ENCODE measurements at regions not wholly inside any gene's neighbourhood (a gene's known extent, or its start where the extent isn't known, plus 50 kb on each side); places are given as distances from the start of the nearest gene placed in this dataset.

DNA sequence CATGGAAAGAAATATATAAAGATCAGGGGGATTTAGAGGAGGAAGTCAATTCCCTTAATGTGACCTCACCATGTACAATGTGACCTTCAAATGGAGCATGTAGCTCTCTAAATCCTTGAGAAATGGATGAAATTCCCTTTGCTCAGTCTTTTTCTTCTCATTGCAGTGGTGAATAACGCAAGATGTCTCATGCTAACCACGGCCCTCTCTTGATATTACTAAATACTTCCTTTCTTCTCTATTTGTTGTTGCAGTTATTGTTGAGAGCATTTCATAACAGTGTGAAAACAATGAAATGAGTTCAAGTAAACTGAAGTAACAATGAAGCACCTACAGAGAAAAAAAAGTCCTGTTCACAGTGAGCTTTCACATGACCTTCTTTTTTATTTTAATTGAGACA is 55.6 kb downstream of the ZNF281 start:
- DNase-seq, result no peak

DNA sequence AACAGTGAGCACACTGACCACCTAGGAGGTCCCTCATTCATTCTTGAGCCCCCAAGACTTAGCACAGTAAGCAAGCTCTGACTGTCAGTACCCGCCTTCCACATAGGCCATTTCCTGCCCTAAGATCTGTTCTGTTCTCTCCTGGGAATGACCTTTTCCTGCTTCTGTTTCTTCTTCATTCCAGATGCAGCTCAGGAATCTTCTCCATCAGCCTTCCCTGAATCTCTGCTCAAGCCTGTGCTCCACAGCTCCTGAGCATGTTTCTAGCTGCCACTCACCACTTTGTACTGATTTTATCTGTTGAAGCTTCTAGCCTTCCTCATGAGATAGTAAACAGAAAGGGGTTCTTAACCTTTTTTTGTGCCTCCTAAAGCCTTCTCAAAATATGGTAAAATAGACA is 56.6 kb downstream of the ZNF281 start:
- no peak for DNase-seq

DNA sequence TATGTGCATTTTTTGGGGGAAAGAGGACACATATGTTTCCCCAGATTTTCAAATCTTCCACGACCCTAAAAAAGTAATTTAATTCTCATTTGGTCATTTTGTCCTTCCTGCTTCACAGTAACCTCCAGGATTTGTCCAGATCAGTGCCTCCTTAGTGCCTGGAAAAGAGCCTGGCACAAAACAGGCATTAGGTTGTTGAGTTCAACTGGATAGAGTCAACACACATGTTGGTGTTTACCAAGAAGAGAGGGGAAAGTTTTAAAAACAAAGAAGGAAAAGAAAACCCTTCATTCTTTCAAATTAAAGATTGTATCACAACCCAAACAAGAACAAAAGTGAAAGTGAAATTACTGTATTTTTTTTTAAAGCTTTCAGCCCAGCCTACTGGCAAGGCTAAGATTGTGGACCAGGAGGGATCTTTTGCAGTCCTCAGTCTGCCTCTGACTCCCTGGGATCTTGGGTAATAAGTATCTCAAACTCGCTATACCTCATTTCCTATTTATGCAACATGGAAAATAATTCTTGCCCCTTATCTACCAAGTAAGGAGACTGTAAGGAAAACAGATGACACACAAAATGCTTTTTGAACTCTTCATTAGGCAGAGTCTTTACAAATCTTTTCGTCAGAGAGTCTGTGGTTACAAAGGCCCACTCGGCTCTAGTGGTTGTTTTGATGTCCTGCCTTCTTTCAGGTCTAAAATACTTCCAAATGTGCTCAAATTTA is 57.8 kb downstream of the ZNF281 start:
- peak in 4 of 6 experiments; percentile 12 to 45 (median 32) for DNase-seq

DNA sequence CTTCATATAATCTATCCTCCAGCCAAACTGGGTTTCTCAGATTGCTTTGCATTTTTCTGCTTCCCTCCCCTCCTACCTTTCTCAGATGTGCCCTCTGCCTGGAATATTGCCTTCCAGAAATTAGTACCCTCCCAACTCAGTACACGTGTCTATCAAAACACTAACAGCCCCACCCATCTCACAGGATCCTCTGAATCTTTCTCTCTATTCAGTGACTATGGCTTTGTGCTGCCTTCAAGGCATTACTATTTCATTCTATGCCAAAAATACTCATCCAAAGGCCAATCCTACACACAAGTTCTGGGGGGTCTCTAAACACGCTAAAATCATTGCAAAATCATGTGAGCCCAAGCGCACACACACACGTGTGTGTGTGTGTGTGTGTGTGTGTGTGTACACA is 58.4 kb downstream of the ZNF281 start:
- no peak for DNase-seq

DNA sequence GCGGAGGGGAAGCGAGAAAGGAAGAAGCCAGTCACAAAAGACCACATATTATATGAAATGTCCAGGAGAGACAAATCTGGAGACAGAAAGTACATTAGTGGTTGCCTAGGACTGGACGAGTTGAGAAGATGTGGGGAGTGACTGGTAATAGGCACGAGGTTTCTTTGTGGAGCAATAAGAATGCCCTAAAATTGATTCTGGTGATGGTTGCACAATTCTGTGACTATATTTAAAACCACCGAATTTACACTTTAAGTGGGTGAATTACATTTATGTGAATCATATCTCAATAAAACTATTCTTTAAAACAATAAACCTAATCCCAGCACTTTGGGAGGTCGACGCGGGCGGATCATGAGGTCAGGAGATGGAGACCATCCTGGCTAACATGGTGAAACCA is 63.1 kb downstream of the ZNF281 start:
- no peak for DNase-seq

DNA sequence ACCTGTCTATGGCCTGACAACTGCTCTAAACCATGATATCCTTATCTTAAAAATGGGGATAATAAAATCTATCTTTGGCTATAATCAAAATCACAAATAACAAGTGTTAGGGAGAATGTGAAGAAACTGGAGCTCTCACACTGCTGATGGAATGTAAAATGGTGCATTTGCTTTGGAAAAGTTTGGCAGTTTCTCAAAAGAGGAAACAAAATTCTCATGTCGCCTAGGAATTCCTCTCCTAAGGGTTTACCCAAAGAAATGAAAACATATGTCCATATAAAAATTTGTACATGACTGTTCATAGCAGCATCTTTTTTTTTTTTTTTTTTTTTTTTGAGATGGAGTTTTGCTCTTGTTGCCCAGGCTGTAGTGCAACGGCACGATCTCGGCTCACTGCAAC is 64.3 kb downstream of the ZNF281 start:
- no peak for DNase-seq

DNA sequence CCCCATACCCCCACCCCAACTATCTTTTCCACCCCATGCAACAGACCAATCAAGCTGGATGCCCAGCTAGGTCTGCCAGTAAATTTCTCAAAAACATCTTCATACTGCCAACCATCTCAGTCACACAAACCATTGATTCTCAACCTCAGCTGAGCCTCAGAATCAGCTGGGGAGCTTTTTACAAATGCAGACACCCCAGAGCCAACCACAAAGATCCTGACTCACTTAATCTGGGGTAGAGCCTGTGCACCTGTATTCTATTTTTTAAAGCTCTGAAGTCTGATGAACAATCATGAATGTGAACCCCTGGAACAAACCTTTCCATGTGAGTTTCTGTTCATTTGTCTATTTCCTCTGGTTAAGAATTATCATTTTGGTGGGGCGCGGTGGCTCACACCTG is 66.0 kb downstream of the ZNF281 start:
- DNase-seq, result no peak

DNA sequence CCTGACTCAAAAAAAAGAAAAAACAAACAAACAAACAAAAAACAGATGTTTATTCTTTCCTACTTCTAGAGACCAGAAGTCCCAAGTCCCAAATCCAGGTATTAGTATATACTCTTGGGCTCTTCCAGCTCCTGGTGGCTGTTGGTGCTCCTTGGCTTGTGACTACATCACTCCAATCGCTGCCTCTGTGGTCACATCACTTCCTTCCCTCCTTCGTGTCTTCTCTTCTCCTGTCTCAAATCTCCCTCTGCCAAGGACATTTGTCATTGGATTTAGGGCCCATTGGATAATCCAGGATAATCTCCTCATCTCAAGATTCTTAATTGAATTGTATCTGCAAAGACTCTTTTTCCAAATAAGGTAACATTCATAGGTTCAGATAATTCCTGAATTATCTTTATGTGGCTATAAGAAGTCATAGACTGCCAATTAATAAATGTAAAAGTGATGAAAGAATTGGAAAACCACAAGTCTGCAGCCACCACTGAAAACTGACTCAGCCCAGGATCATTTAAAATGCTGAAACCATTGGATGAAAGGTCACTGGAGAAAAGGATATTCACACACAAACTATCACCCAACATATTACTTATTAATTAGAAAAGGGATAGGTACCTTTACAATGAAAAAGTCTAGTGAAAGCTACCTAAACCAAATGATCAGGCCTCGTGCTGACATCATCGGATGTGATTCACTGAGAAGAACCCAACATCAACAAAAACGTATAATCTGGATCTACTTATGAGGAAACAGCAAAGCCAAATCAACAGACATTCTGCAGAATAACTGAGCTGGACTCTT is 67.1 kb downstream of the ZNF281 start:
- DNase-seq, result no peak

DNA sequence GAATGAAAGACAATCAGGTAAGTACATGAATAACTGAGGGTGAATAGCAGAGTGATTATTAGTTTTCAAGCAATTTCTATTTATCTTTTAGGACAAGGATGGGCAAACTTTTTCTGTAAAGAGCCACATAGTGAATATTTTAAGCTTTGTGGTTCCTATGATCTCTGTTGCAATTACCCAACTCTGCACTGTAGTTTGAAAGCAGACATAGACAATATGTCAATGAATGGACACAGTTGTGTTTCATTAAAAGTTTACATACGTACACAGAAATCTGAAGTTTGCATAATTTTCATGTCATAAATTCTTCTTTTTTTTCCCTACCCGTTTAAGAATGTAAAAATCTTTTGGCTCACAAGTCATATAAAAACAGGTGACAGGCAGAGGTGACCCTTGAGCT is 71.4 kb downstream of the ZNF281 start:
- DNase-seq, result no peak

DNA sequence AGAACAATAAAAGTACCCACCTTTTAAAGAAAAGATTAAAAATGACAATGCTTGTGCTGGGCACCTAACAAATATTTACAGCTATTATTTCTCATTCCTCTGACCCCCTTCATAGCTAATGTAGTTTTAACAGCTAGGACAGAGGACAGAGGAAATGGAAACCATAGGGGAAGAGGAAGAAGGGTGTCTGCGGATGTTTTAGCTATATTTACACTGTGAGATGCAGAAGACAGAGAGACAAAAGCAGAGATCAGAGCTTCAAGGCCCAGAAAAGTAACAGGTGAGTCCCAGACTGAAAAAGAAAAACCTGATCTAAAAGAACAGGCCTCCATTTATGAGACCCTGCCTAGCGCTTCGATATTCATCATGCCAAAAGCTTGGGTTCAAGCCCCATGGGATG is 72.0 kb downstream of the ZNF281 start:
- DNase-seq, result peak in 1 of 6 experiments; percentile 14

DNA sequence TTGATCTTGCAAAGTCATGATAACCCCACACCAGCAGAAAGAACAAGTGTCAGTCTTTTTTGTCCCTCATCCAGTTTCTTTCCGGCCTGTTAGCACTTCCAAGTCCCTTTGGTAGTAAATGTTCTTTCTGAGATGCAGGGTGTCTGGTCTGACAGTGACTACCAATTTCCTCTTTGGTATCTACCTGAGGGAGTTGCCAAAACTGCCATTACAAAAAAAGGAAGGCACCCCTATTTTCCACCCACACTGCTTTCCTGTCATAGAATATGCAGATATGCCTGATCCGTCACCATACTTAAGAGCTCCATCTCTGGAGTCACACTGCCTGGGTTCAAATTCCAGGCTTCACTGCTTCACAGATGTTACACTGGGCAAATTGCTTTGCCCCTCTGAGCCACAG is 72.4 kb downstream of the ZNF281 start:
- peak in 1 of 6 experiments; percentile 17 for DNase-seq

DNA sequence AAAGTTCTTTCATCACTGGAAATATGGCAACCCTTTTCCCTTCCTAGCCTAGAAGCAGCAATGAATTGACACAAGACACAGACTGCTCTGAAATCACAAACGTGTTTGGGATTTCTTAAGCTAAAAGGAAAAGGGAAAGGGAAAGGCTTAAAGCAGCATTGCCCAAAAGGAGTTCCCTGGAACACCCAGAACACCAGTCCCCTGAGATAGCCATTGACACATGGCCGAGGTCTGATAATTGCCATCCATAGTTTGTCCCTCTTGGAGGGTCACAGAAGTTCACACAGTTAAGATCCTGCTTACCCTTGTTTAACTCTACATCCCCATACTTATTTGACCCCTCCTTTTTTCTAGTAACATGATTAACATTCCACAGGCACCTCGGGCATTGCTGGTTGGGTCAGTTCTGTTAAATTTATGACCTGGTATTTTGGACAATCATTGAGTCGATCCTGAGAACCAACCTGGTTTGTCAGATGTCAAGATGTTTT is 72.9 kb downstream of the ZNF281 start:
- DNase-seq, result no peak

DNA sequence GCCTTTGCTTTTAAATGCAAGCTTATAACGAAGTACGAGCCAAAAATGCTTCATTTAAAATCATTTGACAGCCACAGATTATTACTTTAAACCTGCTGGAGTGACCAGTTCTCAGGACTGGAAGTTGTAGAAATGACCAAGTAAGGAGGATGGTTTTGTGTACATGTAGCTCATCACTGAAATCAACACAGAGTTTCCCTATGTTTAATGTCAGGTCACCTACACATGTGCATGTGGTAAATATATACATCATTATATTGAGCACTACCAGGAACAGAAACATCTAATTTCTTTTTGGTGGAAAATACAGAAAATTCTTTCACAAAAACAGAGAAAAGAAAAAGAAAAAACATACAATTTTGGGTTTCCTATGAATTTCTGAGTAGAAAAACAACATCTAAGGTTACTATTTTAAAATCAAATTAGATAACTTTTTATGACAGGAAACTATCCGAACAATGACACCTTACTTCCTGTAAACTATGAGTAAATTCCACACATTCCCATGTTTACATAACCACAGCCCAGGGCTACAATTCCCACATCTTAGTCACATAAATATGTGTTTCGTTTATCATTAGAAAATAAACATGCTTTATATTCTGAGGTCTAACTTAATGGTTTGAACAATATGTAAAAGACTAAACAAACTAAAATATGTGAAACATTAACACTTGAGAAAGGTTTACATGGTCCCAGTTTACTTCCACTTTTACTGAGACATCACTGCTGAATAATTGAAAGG is 73.6 kb downstream of the ZNF281 start:
- DNase-seq, result no peak

DNA sequence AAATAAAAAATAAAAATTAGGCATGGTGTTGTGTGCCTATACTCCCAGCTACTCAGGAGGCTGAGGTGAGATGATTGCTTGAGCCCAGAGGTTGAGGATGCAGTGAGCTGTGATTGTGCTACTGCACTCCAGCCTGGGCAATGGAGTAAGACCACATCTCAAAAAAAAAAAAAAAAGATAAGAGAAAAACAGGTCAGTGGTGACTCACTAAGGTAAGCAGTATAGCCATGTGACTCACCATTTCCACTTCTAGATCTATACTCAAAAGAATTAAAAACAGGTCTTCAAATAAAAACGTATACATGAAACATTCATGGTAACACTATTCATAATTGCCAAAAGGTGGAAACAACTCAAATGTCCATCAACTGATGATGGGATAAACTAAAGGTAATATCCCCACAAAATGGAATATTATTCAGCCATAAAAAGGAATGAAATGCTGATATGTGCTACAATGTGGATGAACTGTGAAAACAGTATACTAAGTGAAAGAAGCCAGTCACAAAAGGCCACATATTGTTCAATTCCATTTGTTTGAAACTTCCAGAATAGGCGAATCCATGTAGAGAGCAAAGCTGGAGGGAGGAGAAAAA is 75.1 kb downstream of the ZNF281 start:
- no peak for DNase-seq

DNA sequence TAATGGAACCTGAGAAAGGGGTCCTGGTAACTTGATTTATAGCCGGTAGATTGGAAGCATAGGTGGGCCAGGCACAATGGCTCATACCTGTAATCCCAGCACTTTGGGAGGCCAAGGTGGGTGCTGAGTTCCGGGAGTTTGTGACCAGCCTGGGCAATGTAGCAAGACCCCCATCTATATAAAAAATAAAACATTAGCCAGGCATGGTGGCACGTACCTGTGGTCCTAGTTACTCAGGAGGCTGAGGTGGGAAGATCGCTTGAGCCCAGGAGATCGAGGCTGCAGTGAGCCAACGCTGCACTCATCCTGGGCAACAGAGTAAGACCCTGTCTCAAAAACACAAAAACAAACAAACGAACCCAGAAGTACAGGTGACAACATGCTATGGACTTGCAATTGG is 76.5 kb downstream of the ZNF281 start:
- no peak for DNase-seq

DNA sequence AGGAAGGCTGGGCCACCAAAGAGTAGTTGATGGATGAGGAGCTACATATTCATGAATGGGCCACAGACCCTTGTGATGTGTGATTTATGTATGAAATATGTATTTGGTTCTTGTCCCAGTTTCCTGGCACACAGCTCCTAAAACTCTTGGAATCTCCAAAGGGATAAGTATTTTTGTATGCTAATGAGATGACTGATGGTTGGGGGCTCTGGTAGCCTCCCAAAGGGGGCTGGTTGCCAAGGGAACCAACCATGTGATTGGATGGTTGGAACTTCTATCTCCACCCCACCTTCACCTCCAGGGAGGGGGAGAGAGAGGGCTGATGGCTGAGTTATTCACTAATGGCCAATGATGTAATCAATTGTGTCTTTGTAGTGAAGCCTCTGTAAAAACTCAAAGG is 77.1 kb downstream of the ZNF281 start:
- DNase-seq, result no peak

DNA sequence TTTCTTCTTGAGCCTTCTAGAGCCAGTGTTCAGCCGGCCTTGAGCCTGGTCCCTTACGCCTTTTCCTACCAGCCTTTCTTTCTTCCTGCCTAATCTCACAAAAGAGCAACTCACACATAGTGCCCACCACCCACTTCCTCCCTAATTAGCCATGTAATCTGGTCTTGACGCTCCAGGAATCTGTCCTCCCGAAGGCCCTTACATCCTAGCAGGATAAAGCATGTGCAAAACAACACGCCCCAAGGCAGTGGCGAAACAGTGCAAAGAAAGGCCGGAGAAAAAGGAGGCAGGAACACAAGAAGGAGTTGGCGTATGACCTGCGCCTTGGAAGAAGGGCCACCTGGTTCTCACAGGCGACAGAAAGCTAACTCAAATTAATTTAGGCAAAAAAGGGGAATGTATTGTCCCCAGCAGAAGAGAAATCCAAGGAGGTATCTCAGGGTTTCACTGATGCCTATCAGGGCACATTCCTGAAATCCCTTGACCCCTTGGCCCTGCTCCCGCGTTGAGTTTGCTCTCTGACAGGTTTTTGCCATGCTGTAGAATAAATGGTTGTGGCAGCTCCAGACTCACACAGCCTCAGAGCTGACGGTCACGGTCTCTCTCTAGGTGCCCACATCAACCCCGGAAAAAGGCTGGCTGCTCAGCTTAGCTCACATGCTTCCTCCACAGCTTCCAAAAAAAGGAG is 79.0 kb downstream of the ZNF281 start:
- no peak for DNase-seq

DNA sequence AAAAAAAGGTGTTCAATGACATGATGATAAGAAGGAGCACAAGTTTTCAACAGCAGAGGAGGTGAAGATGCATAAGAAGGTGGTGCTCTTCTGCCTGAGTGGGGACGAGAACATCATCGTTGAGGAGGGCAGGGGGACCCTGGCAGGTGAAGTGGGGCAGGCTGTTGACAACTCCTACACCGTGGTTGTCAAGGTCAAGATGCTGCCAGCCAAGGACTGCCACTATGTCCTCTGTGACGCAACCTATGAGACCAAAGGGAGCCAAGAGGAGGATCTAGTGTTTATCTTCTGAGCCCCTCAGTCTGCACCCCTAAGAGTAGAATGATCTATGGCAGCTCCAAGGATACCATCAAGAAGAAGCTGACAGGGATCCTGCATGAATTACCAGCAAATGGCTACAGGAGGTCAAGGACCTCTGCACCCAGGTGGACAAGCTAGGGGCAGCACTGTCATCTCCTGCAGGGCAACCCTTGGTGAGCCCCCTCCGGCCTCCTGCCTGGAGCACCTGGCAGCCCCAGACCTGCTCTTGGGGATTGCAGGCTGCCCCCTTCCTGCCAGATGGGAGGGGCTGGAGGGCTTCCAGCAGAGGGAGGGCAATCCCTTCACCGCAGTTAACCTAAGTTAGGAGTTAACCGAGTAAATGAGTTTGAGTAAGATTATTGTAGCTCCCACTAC is 80.5 kb downstream of the ZNF281 start:
- DNase-seq, result no peak

DNA sequence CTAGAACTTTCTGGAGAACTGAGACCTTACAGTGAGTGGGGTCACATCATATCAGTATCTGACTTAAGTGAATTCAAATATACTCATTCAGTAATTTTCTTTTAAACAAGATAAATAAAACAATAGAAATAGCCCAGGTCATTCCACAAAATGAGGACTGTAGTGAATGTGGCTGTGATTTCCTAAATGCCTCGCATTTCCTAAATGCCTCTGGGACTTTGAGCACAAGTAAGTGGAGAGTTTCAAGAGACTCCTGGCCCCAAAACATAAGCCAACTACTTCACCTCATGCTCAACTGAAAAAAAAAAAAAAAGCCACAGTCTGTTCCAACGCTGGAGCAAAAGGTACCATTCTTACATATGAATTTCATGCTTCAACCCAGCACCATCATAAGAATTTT is 81.5 kb downstream of the ZNF281 start:
- no peak for DNase-seq

DNA sequence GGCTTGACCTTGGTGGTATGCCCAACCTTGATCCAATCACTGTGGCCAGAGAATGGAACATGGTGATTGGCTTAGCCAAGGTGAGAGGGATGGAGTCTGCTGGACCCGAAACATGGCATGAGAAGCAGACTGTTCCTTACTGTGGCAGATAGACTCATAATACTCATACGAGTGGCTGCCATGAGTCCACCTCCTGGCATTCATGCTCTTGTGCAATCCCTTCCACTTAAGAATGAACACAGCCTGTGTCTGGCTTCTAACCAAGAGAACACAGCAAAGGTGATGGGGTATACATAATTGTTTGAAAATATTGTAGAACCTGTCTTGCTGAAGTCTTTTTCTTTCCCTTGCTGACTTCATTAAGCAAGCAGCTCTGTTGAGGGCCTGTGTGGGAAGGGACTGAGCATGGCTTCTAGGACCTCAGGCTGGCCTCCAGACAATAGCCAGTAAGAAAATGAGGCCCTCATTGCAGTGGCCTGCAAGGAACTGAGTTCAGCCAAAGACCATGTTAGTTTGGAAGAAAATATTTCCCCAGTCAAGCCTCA is 85.9 kb downstream of the ZNF281 start:
- DNase-seq, result no peak

DNA sequence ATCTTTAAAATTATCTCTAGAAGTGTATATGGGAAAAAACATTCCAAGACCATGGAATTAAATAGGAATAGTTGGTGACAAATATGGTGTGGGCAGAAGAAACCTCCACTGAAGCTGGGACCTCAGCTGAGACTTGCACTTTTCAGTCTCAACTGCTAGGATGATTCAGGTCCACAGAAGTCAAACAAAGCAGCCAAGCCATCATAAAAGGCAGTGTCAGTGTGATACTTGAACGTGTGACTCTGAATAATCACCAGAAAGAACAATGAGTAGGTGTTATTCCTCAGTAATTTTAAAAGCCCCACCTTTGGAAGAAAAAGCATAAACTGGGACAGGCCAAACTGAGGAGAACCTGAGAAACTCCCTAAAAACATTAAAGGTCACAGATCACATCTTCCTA is 90.7 kb downstream of the ZNF281 start:
- DNase-seq, result no peak

DNA sequence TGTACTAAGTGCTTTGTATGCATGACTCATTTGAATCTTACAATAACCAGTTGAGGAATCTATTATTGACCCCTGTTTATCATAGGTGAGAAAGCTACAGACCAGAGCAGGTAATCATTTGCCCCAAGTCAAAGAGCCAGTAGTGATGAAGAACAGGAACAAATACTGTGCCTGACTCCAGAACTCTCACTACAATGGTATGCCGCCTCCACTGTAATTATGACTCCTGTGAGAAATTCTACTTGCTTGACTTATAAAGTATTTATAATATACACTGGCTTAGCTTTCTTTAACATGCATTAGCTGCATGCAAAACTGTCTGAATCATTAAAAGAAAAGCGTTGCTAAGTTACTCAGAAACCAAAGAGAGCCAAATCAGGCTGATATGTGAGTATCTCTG is 92.6 kb downstream of the ZNF281 start:
- DNase-seq, result no peak
